PC-9 (cell line): ENCODE measurements at regions not wholly inside any gene's neighbourhood (a gene's known extent, or its start where the extent isn't known, plus 50 kb on each side); places are given as distances from the start of the nearest gene placed in this dataset.

Experiments used
- BruUV-seq: library from RNA; stranded (reverse); fragments of 400-500 nt; replicated peaks from 2 replicates; lab custom pipeline; 2021; lab: Mats Ljungman, UMichigan
- CTCF ChIA-PET: fragments of 300-600 bp; sonication (Branson Sonifier 250); formaldehyde crosslinking; loops from one replicate; lab custom pipeline; 2022; ENCODE audit warnings: antibody characterized with exemption; lab: Charles Lee
- POLR2A ChIA-PET: fragments of 300-600 bp; sonication (Branson Sonifier 250); formaldehyde crosslinking; loops from one replicate; lab custom pipeline; 2022; ENCODE audit warnings: antibody characterized with exemption; ENCODE audit not compliant: unreplicated experiment; lab: Charles Lee
- DNase-seq, 2 experiments: peaks; one replicate each; pipeline versions ENCODE4 v3.0.0 to v3.0.0-alpha.2; 2015 to 2022; ENCODE audit warnings: mixed read lengths in 1 of 2
- H2AFZ ChIP-seq: fragments of 200-600 bp; sonication (generic); 2 replicates; pipeline ENCODE4 v1.8.1; 2017; ENCODE audit warnings: antibody characterized with exemption
- H3F3A ChIP-seq: fragments of 200-600 bp; sonication (generic); 2 replicates; pipeline ENCODE4 v1.8.1; 2017; ENCODE audit warnings: antibody characterized with exemption, mild to moderate bottlenecking, low read depth; ENCODE audit not compliant: insufficient read depth
- H3K27ac ChIP-seq: fragments of 200-600 bp; sonication (generic); 2 replicates; pipeline ENCODE4 v1.6.1; 2016; ENCODE audit warnings: mixed run types
- H3K27me3 ChIP-seq: fragments of 200-600 bp; sonication (generic); 2 replicates; pipeline ENCODE4 v1.6.1; 2016; ENCODE audit warnings: low read depth, mixed run types; ENCODE audit not compliant: insufficient read depth
- H3K36me3 ChIP-seq: fragments of 200-600 bp; sonication (generic); 2 replicates; pipeline ENCODE4 v1.6.1; 2016; ENCODE audit warnings: low read depth, mixed run types
- H3K4me1 ChIP-seq: fragments of 200-600 bp; sonication (generic); replicated peaks from 2 replicates; pipeline ENCODE4 v1.6.1; 2016; ENCODE audit warnings: mixed run types; ENCODE audit not compliant: insufficient read depth
- H3K4me2 ChIP-seq: fragments of 200-600 bp; sonication (generic); 2 replicates; pipeline ENCODE4 v1.6.1; 2017; ENCODE audit warnings: mixed run types
- H3K4me3 ChIP-seq: fragments of 200-600 bp; sonication (generic); 2 replicates; pipeline ENCODE4 v1.6.1; 2016; ENCODE audit warnings: mixed run types
- H3K79me2 ChIP-seq: fragments of 200-600 bp; sonication (generic); 2 replicates; pipeline ENCODE4 v1.6.1; 2017; ENCODE audit warnings: low read depth, mixed run types
- H3K9me2 ChIP-seq: fragments of 200-600 bp; sonication (generic); 2 replicates; pipeline ENCODE4 v1.8.1; 2017; ENCODE audit warnings: mild to moderate bottlenecking; ENCODE audit not compliant: insufficient read depth
- H3K9me3 ChIP-seq: fragments of 200-600 bp; sonication (generic); 2 replicates; pipeline ENCODE4 v1.8.1; 2016; ENCODE audit warnings: low read depth; ENCODE audit not compliant: insufficient read depth
- H4K20me1 ChIP-seq: fragments of 200-600 bp; sonication (generic); 2 replicates; pipeline ENCODE4 v1.8.1; 2017; ENCODE audit not compliant: insufficient read depth
- CTCF ChIP-seq: fragments of 200-600 bp; sonication (generic); conservative IDR thresholded peaks from 2 replicates; pipeline ENCODE4 v1.6.1; 2017; ENCODE audit warnings: mixed run types, antibody characterized with exemption, mild to moderate bottlenecking, moderate library complexity
- EZH2 ChIP-seq: fragments of 200-600 bp; sonication (generic); IDR thresholded peaks from 2 replicates; pipeline ENCODE4 v1.8.0; 2017; ENCODE audit warnings: antibody characterized with exemption, low read depth
- intact Hi-C: fragments of 100-400 bp; cut with micrococcal nuclease; formaldehyde crosslinking; loops from one replicate; pipeline ENCODE4 v1.10.0; 2022; ENCODE audit not compliant: unreplicated experiment

GRCh38 chr5:68395302-68395701 is 179.7 kb downstream of the PIK3R1 start:
- Histone ChIP-seq H3K79me2 (no peaks in the 10 kb centered on the region), H3K36me3 (no peaks in the 10 kb centered on the region), H3K4me2 (peak overlapping the region; percentile 69), H4K20me1 (no peaks in the 10 kb centered on the region), H3K9me3 (peaks cover 11% of the 10 kb centered on the region; the same call in 1 of the 2 replicates), H3K27ac (peak overlapping the region; percentile 75), H3K27me3 (no peaks in the 10 kb centered on the region), H3F3A (peaks cover 27% of the 10 kb centered on the region; the same call in 1 of the 2 replicates), H2AFZ (peak overlapping the region; percentile 20; the same call in 1 of the 2 replicates), H3K4me3 (no peak overlapping the region), H3K4me1 (peaks cover 29% of the 10 kb centered on the region), H3K9me2 (no peaks in the 10 kb centered on the region)
- POLR2A ChIA-PET = interaction anchor here (0.5 kb wide), 1 partner anchor 24 kb away, joined by 4 read pairs; no protein-coding TSS in a partner anchor
- DNase-seq = no peak
- no TSS peak for BruUV-seq
- CTCF ChIA-PET = interaction anchor here (0.8 kb wide), 1 partner anchor 89 kb away, joined by 4 read pairs; no protein-coding TSS in a partner anchor
- intact Hi-C loops = loop anchor here (5.0 kb wide), 1 partner anchor 62 kb away; no protein-coding TSS in a partner anchor
- no peak for TF ChIP-seq EZH2
- TF ChIP-seq CTCF = no peak

- H3K9me3 ChIP-seq = peaks cover 11% of the 10 kb centered on the region; the same call in 1 of the 2 replicates
- H3K27me3 ChIP-seq = no peaks in the 10 kb centered on the region
- peaks cover 27% of the 10 kb centered on the region; the same call in 1 of the 2 replicates for H3F3A ChIP-seq
- no TSS peak for BruUV-seq
- DNase-seq = peak; percentile 26 to 69
- peak overlapping the region; percentile 20; the same call in 1 of the 2 replicates for H2AFZ ChIP-seq
- H3K9me2 ChIP-seq = no peaks in the 10 kb centered on the region
- no peaks in the 10 kb centered on the region for H3K36me3 ChIP-seq
- H3K4me3 ChIP-seq = peak overlapping the region; percentile 31; the same call in 1 of the 2 replicates
- H3K79me2 ChIP-seq = no peaks in the 10 kb centered on the region
- peak overlapping the region; percentile 75 for H3K27ac ChIP-seq
- POLR2A ChIA-PET = interaction anchor here (0.5 kb wide), 1 partner anchor 25 kb away, joined by 4 read pairs; no protein-coding TSS in a partner anchor
- peaks cover 29% of the 10 kb centered on the region for H3K4me1 ChIP-seq
- intact Hi-C loops = loop anchor here (1.0 to 5.0 kb wide), 2 partner anchors 52 to 61 kb away; no protein-coding TSS in a partner anchor
- no peaks in the 10 kb centered on the region for H4K20me1 ChIP-seq
- TF ChIP-seq CTCF (no peak), EZH2 (no peak)
- H3K4me2 ChIP-seq = peak overlapping the region; percentile 69
- CTCF ChIA-PET = interaction anchor here (0.8 kb wide), 1 partner anchor 90 kb away, joined by 4 read pairs; no protein-coding TSS in a partner anchor
Observed at GRCh38 chr5:68395926-68396511, 180.5 kb downstream of the PIK3R1 start.

GRCh38 chr5:68396722-68397121 is 181.2 kb downstream of the PIK3R1 start:
- H2AFZ ChIP-seq = peak overlapping the region; percentile 20; the same call in 1 of the 2 replicates

More at GRCh38 chr5:68396722-68397121, 181.2 kb downstream of the PIK3R1 start:
- Histone ChIP-seq H3K9me3 (peaks cover 16% of the 10 kb centered on the region; the same call in 1 of the 2 replicates), H3K4me2 (peak overlapping the region; percentile 69), H3K4me3 (peak overlapping the region; percentile 31; the same call in 1 of the 2 replicates), H3K4me1 (peaks cover 29% of the 10 kb centered on the region), H3K79me2 (no peaks in the 10 kb centered on the region), H4K20me1 (no peaks in the 10 kb centered on the region), H3K36me3 (no peaks in the 10 kb centered on the region), H3K27ac (peak overlapping the region; percentile 75), H3K27me3 (no peaks in the 10 kb centered on the region), H3F3A (peaks cover 27% of the 10 kb centered on the region; the same call in 1 of the 2 replicates), H3K9me2 (no peaks in the 10 kb centered on the region)
- BruUV-seq = no TSS peak
- DNase-seq = peak; percentile 32 to 91
- TF ChIP-seq EZH2 (no peak), CTCF (no peak)
- POLR2A ChIA-PET = no interaction called here
- intact Hi-C loops = loop anchor here (1.0 to 5.0 kb wide), 2 partner anchors 52 to 61 kb away; no protein-coding TSS in a partner anchor
- CTCF ChIA-PET = no interaction called here
